NCI-H2227 treated with DMSO at 0.1 percent for 48 hours (cell line): ENCODE measurements at regions not wholly inside any gene's neighbourhood (a gene's known extent, or its start where the extent isn't known, plus 50 kb on each side); places are given as distances from the start of the nearest gene placed in this dataset.

Experiments used
- DNase-seq: peaks from one replicate; lab custom pipeline; 2025; lab: John Stamatoyannopoulos, UW

- no peak for DNase-seq
These were observed 434.5 kb upstream of the MANEA start for GRCh38 chr6:95142661-95143335.

- DNase-seq = no peak
These were observed 433.7 kb upstream of the MANEA start for GRCh38 chr6:95143408-95144180.

- DNase-seq = no peak
These were observed 431.9 kb upstream of the MANEA start for GRCh38 chr6:95145457-95145856.

DNA sequence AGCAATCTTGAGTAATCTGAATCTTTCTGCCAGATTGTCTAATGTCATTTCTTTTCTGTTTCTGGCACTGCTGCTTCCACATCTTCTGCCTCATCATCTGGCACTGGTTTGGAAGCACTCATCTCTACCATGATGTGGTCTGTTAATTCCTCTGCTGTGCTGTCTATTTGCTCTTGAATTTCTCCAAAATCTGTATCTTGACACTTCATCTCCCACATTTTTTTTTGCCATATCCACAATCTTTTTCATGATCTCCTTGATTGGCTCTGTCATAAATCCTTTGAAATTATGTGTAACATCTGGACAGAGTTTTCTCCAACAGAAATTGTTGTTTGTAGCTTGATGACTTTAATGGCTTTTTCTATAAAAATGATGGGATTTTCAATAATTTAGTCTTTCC is 417.8 kb upstream of the MANEA start:
- no peak for DNase-seq

DNA sequence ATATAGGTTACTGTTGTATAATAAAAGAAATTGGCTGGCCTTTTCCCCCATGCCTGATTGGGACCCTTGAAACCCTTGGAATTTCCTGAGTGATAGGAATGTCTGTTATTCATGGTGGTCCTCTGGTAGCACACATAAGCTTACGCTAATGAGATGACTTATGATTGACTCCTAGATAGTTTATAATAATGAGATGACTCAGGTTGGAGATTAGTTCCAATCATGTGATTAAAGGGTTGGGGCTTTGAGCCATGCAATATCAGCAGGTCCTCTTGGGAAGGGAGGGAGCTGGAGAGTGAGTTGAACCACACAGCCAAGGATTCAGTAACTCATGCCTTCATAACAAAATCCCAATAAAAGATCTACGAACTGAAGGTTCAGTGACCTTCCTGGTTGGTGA is 407.6 kb upstream of the MANEA start:
- DNase-seq = no peak

GRCh38 chr6:95175927-95176675 is 401.2 kb upstream of the MANEA start:
- peak; percentile 49 for DNase-seq

DNA sequence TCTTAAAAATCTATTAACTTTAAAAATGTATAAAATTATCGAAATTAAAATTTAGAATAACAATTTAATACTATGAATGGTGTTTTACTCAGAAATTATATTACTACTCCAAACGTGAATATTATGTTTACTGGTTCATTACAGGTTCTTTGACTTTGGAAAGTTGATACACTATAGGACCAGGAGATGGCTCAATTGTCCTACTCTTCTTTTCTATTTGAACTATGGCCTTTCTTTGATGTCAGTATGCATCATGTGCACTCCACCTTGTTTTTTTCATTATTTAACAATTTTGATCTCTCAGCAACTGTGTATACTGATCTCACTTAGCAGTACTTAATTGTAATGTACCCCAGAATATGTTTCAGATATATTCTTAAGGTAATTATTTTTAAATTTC is 391.5 kb upstream of the MANEA start:
- peak; percentile 21 for DNase-seq

DNA sequence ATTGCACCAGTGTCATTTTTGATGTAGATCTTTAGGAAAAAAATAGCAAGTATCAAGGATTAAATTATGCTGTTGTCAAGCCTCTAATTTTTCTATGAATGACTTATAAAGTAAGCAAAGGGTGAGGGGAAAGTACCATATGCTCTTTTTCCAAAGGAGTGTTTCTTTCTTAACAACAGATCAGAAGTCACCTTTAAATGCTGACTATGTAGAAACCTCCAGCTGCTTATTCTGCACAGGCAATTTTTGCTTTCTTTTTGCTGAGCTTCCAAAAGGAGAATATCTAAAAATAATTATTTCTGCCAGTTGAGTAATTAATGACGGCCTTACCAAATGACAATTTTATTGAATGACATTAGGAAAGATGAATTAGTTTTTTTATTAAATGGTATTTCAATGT is 390.6 kb upstream of the MANEA start:
- no peak for DNase-seq

- DNase-seq = no peak
These were observed 379.7 kb upstream of the MANEA start for GRCh38 chr6:95197590-95197989.

GRCh38 chr6:95203153-95203754 is 374.1 kb upstream of the MANEA start:
- DNase-seq = peak; percentile 19

DNA sequence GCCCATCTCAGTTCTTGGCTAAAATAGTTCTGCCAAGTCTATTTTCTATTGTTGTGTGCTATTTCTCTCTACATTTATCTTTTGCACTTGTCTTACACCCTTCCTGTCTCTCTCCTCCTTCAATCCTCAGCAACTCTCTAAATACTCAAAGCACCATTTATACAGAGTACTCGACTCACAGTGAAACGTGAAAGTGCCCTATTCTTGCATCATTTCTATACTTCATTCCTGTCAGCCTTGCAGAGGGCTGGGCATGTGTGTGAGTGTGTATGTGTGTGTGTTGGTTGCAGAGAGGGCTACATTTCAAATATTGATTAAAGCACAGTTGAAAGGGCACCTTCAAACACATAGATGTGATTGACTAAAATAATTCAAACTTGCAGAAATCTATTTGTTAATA is 373.2 kb upstream of the MANEA start:
- no peak for DNase-seq

DNA sequence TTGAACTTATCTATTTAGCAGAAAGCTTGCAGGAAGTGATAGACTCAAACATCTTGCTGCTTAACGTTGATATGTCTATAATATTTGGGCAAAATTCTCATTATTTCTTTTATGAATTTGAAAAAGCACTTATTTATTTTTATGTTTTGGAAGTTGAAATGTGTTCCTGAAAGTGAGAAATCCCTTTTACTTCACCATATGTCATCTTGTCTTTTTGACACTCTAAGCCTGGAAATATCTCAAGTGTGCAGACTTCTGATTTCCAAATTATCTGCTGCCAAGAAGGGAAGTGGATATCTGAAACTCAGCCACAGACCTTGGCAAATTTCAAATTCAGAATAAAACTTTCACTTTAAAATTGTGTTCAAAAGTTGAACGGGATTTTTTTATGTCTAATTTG is 368.7 kb upstream of the MANEA start:
- no peak for DNase-seq

GRCh38 chr6:95209074-95209473 is 368.3 kb upstream of the MANEA start:
- no peak for DNase-seq

- DNase-seq = no peak
These were observed 360.8 kb upstream of the MANEA start for GRCh38 chr6:95216555-95216954.

- DNase-seq = peak; percentile 52
These were observed 350.0 kb upstream of the MANEA start for GRCh38 chr6:95227351-95227750.

DNA sequence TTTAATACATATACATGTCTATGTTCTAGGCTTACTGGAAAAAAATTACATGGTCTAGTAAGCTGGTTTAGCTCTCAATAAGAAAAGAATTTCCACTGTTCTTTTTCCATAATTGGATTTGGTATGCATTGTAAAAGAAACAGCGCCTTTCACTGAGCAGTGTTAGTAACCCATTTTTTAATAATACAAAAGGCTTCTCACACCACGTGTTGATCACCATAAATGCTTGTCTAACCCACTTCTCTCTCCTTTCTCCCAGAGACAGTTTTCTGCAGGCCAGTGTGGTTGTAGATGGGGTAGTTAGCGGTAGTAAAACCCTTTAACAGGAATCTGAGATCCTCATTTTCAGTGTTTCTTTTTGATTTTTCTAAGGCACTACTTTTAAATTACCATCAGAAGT is 348.7 kb upstream of the MANEA start:
- DNase-seq = no peak

GRCh38 chr6:95230071-95230740 is 347.1 kb upstream of the MANEA start:
- no peak for DNase-seq

DNA sequence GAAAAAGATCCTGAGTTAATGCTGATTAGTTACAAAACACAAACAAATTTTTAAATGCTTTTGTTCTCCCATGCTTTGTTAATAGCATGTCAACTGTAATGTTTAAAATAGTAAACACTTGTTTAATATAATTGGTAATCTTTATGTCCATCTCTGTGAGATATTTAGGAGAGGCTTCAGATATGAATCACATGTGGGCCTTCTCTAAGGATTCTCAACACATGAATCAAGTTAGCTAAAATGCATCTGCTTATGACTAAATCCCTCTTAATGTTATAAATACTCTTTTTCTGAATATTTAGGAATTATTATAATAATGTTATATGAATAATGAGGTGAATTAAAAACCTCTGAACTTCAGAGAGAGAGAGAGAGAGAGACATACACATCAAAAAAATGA is 345.9 kb upstream of the MANEA start:
- no peak for DNase-seq

- no peak for DNase-seq
These were observed 344.9 kb upstream of the MANEA start for GRCh38 chr6:95232446-95232845.

DNA sequence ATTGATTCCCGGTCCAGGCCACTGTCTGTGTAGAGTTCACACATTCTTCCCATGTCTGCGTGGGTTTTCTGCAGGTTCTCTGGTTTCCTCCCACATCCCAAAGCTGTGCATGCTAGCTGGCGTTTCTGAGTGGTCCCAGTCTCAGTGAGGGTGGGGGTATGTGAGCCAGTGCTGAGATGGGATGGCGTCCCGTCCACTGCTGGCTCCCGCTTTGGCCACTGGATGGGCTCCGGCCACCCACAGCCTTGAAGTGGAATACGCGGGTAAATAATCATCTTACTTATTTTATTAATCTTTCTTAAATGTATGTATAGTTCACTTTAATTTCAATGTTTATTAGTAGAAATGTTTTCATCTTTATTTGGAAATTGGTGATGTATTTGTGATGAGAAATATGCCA is 343.5 kb upstream of the MANEA start:
- no peak for DNase-seq

DNA sequence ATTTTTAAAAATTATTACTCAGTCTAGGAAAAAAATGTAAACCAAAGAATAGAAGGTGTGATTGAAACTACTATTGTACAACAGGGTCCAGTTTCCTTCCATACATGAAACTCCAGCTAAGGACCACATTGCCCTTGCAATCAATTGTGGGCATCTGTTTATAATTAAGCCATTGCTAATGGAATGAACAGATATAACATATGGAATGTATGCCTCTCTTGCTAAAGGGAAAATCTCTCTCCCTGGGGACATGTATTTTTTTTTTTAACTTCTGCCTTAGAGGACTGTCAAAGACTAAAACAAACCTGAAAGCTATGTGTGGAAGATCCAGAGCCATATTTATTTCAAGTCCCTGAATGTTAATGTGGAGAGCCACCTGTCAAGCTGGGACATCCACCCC is 336.8 kb upstream of the MANEA start:
- no peak for DNase-seq

DNA sequence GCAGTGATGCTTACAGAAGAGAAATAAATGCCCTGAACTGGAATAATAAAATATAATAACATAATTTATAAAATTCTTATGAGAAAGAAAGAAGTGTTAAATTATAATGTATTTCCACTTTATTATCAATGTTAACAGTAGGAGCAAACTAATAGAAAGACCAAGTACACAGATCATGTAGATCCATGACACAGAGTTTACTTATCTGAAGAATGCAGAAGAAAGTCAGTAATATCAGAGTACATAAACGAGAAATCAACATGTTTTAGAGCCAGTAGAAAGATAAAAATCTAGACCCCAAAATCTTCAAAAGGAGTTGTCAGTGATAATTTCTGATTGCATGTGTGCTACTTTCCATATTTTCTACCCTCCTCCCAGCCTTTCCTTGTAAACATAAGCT is 334.8 kb upstream of the MANEA start:
- DNase-seq = no peak
